GM12892 (cell line): ENCODE measurements at regions not wholly inside any gene's neighbourhood (a gene's known extent, or its start where the extent isn't known, plus 50 kb on each side); places are given as distances from the start of the nearest gene placed in this dataset.

Experiments
- DNase-seq: peaks from one replicate; pipeline ENCODE4 v3.0.0; 2011; ENCODE audit not compliant: insufficient read length
- FAIRE-seq: peaks from 2 replicates; lab custom pipeline; 2011; peaks lifted over from hg19 to GRCh38; lab: Jason Lieb, UNC
- POLR2A ChIP-seq: IDR thresholded peaks from 2 replicates; pipeline ENCODE4 v1.6.1; 2011; ENCODE audit warnings: low read depth, low read length, control low read depth
- POLR2AphosphoS5 ChIP-seq: IDR thresholded peaks from 2 replicates; pipeline ENCODE4 v1.6.1; 2011; ENCODE audit warnings: low read depth, low read length, control low read depth
- TAF1 ChIP-seq: IDR thresholded peaks from 2 replicates; pipeline ENCODE4 v1.6.1; 2011; ENCODE audit warnings: low read depth, mild to moderate bottlenecking, control low read depth, low read length, borderline replicate concordance

DNA sequence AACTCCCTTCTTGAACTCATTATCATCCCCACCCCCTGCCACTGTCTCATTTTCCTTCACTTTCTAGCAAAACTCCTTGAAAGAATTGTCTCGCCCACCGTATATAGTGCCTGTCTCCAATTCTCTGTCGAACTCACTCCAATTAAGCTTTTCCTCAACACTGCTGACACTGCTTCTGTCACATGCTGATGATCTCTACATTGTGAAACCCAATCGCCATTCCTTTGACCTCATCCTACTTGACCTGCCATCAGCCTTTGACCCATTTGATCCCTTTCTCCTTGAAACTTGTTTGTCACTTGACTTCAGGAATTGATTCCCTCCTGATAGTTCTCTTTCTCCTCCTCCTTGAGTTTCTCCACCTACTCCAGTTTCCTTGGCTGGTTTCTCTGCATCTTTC is 54.8 kb downstream of the CCDC71L start:
- FAIRE-seq (no peak), DNase-seq (no peak)
- no peak for TF ChIP-seq TAF1
- no peak for TF ChIP-seq POLR2A
- no peak for TF ChIP-seq POLR2AphosphoS5

GRCh38 chr7:106604971-106605370 is 56.0 kb downstream of the CCDC71L start:
- FAIRE-seq (no peak), DNase-seq (no peak)
- TF ChIP-seq POLR2AphosphoS5 (no peak), POLR2A (no peak), TAF1 (no peak)

- DNase-seq (no peak), FAIRE-seq (no peak)
- TF ChIP-seq POLR2AphosphoS5: no peak
Measured at GRCh38 chr7:106604303-106604924, 56.5 kb downstream of the CCDC71L start.

- FAIRE-seq: no peak
- no peak for DNase-seq
- TF ChIP-seq POLR2A (no peak), POLR2AphosphoS5 (no peak), TAF1 (no peak)
Measured at GRCh38 chr7:106603346-106603745, 57.6 kb downstream of the CCDC71L start.

GRCh38 chr7:106602062-106602461 is 58.9 kb downstream of the CCDC71L start:
- FAIRE-seq: no peak

DNA sequence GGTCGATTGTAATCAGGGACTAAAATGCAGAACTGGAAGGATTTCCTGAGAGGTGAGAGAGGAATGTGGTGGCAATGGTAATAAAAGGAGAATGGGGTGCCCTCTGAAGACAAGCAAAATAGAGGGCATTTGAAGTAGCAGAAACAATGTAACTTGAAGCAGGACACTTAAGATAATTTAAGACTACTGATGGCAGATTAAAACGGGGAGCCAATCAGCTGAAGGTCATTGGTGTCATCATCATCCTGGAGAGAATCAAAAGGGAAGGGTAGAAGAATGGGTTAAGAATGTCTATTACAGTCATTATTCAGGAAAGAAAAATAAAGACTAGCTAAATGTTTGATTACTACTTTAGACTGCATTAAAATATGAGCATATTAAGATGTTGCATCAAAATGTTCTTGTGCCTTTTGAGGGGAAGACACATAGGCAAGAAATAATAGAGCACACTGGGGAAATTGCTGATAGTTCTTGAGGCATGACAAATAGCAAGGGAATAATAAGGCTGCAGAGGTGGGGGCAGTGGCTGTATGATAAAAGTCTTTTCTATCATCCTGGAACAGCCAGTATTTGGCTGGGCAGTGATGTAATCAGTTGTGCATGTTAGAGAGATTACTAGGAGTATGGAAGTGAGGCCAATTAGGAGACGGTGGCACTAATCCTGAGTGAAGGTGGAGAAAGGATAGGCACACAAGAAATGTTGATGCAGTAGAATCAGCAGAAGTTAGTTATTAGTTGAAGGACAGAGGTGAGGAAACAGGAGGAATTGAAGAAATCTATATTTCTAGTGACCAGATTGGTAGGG is 60.2 kb downstream of the CCDC71L start:
- no peak for TF ChIP-seq POLR2AphosphoS5
- DNase-seq (no peak), FAIRE-seq (no peak)

More at GRCh38 chr7:106602062-106602461, 58.9 kb downstream of the CCDC71L start:
- no peak for DNase-seq
- TF ChIP-seq POLR2AphosphoS5 (no peak), POLR2A (no peak), TAF1 (no peak)

GRCh38 chr7:106599343-106599698 is 61.6 kb downstream of the CCDC71L start:
- FAIRE-seq: no peak
- no peak for DNase-seq
- TF ChIP-seq POLR2AphosphoS5 (no peak), POLR2A (no peak), TAF1 (no peak)

DNA sequence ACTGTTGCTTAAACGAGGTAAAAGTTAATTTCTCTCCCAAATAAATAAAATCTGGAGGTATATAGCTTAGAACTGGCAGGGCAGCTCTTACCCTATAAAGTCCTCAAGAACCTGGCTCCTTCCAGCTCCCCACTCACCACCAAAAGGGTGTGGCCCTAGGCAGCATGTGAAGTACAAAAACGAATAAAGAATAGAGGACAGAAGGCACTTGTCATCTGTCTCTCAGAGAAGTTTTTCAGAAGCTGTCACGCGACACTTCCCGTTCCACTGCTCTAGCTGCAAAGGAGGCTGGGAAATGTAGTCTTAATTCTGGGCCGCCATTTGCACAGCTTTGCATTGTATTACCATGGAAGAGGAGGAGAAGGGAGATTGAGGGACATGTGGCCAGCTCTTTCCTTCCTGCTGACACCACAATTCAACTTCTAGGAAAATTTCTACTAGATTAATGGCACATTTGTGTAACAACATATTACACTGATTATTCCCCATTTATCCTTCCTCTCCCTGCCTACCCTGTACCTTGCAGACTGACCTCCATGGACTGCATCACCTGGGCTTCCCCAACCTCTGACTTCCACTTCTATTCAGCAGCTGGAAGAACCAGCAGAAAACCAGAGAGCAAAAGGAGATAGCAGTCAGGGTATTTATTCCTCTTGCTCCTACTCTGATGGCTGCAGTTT is 62.2 kb downstream of the CCDC71L start:
- TF ChIP-seq POLR2A: no peak
- no peak for TF ChIP-seq TAF1
- TF ChIP-seq POLR2AphosphoS5: no peak
- DNase-seq (peak; percentile 27), FAIRE-seq (peak; percentile 95)

DNA sequence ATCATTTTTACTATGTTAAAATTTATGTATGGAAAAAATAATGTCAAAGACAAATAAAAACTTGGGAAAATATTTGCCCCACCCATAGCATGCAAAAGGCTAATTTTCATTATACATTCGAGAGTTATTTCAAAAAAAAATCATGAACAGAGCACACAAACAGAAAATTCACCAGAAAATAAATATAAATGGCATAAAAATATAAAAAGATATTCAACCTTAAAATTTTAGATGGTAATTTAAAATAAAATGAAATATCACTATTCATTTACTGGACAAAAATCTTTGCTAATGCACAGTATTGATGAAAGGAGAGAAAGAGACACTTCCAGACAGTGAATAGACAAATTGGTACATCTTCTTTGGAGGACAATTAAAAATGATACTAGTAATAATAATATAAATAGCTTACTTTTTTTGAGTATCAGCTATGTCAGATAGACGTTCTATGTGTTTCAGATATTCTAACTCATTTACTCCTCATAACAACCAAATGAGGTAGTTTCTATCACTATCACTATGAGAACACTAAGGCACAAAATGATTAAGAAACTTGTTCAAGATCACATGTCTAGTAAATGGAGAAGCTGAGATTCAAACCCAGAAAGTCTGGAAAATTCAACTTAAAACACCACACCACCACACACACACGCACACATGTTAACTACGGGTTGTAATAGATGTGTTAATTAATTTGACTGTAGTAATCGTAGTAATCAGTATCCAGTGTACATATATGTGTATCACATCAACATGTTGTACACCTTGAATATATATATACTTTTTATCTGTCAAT is 63.0 kb downstream of the CCDC71L start:
- no peak for DNase-seq
- peak; percentile 27 for FAIRE-seq
- no peak for TF ChIP-seq POLR2A
- no peak for TF ChIP-seq TAF1
- TF ChIP-seq POLR2AphosphoS5: no peak

DNA sequence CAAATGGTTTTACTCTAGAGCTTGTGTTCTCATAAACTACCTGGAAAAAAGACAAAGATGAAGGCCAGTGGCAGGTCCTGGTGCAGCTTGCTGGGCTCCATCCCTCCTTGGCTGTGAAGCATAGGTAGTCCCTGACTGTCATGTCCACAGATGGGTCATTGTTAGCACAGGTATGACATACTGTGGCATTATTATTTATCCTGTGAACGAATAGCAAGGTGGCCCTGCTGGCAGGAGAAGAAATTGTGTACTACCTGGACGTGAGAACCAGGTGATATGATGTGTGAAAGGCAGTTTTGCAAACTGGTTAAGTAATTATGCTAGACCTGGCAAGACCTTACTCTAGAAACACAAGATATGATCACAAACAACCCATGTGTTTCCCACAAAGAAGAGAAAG is 63.9 kb downstream of the CCDC71L start:
- TF ChIP-seq POLR2A: no peak
- no peak for TF ChIP-seq TAF1
- DNase-seq (no peak), FAIRE-seq (peak; percentile 9)

- no peak for DNase-seq
- TF ChIP-seq TAF1 (no peak), POLR2A (no peak)
- no peak for FAIRE-seq
Measured at GRCh38 chr7:106595922-106596321, 65.0 kb downstream of the CCDC71L start.

DNA sequence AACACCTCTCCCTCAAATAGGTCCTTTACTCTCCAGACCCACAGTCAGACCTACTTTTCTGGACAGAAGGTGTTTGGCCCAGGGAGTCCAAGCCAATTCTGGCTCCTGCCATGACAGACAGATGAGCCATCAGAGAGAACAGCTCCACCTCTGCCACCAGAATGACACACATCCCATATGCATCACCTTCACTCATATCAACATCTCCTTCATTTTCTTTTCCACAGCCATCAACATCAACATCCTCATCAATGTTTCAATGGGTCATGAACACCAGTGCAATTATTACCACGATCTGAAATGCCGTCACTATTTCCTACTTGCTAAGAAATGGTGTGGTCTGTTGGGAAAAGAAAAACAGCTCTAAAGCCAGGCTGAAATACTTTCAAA is 67.9 kb downstream of the CCDC71L start:
- DNase-seq: no peak
- no peak for FAIRE-seq
- no peak for TF ChIP-seq POLR2A
- TF ChIP-seq TAF1: no peak
- TF ChIP-seq POLR2AphosphoS5: no peak
